ENCODE measurements at regions not wholly inside any gene's neighbourhood (a gene's known extent, or its start where the extent isn't known, plus 50 kb on each side); places are given as distances from the start of the nearest gene placed in this dataset.

DNA sequence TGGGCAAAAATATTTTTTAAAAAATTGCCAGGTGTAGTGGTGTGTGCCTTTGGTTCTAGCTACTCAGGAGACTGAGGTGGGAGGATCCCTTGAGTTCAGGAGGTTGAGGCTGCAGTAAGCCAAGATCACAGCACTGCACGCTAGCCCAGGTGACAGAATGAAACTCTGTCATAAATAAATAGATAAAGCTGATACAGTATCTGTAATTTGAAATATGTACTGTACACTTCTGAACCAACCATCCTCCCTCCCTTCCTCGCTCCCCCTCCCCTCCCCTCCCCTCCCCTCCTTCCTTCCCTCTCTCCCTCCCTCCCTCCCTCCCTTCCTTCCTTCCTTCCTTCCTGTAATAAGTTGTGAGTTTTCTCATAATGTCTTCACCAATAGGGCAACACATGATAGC is 208.4 kb upstream of the RBFOX1 start:
- TF ChIP-seq POLR2AphosphoS5 (IDR thresholded peaks at IDR 0.05; ENCODE audit: low read depth) = no peak
- TF ChIP-seq, protein P1, sequence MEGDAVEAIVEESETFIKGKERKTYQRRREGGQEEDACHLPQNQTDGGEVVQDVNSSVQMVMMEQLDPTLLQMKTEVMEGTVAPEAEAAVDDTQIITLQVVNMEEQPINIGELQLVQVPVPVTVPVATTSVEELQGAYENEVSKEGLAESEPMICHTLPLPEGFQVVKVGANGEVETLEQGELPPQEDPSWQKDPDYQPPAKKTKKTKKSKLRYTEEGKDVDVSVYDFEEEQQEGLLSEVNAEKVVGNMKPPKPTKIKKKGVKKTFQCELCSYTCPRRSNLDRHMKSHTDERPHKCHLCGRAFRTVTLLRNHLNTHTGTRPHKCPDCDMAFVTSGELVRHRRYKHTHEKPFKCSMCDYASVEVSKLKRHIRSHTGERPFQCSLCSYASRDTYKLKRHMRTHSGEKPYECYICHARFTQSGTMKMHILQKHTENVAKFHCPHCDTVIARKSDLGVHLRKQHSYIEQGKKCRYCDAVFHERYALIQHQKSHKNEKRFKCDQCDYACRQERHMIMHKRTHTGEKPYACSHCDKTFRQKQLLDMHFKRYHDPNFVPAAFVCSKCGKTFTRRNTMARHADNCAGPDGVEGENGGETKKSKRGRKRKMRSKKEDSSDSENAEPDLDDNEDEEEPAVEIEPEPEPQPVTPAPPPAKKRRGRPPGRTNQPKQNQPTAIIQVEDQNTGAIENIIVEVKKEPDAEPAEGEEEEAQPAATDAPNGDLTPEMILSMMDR (conservative IDR thresholded peaks at IDR 0.05; ENCODE audit: low read depth in 2 of 2) = no peak
